RWPE2 (cell line): ENCODE measurements at regions not wholly inside any gene's neighbourhood (a gene's known extent, or its start where the extent isn't known, plus 50 kb on each side); places are given as distances from the start of the nearest gene placed in this dataset.

Experiments used
- ATAC-seq: fragments of 200-7000 bp; cut with Tn5 transposase; 3 replicates; pipeline ENCODE4 v1.9.1; 2021; ENCODE audit warnings: low read depth
- DNase-seq: peaks from one replicate; pipeline ENCODE4 v3.0.0-alpha.2; 2020; ENCODE audit warnings: low spot score
- H3K27ac ChIP-seq: fragments of 450-650 bp; 2 replicates; pipeline ENCODE4 v1.5.1; 2017; ENCODE audit warnings: mild to moderate bottlenecking; ENCODE audit not compliant: poor library complexity, severe bottlenecking
- H3K27me3 ChIP-seq: fragments of 250-450 bp; sonication (Bioruptor Pico); 2 replicates; pipeline ENCODE4 v1.5.1; 2021; ENCODE audit warnings: mild to moderate bottlenecking, moderate library complexity; ENCODE audit not compliant: insufficient read depth, poor library complexity, severe bottlenecking
- H3K36me3 ChIP-seq: fragments of 250-450 bp; sonication (Bioruptor Pico); 2 replicates; pipeline ENCODE4 v1.5.1; 2020; ENCODE audit warnings: low read depth, mild to moderate bottlenecking, moderate library complexity
- H3K4me1 ChIP-seq: fragments of 250-450 bp; sonication (Bioruptor Pico); 2 replicates; pipeline ENCODE4 v1.5.1; 2021; ENCODE audit warnings: mild to moderate bottlenecking, moderate library complexity; ENCODE audit not compliant: insufficient read depth, poor library complexity, severe bottlenecking
- H3K4me3 ChIP-seq: fragments of 250-450 bp; sonication (Bioruptor Pico); 2 replicates; pipeline ENCODE4 v1.5.1; 2021; ENCODE audit warnings: mild to moderate bottlenecking, moderate library complexity; ENCODE audit not compliant: severe bottlenecking
- H3K9me3 ChIP-seq: fragments of 250-450 bp; sonication (Bioruptor Pico); 2 replicates; pipeline ENCODE4 v1.5.1; 2021; ENCODE audit warnings: mild to moderate bottlenecking, moderate library complexity; ENCODE audit not compliant: severe bottlenecking
- TF ChIP-seq, protein P1 (sequence below): fragments of 450-650 bp; IDR thresholded peaks from one replicate; pipeline ENCODE4 v1.5.1; 2017; ENCODE audit warnings: mild to moderate bottlenecking, moderate library complexity; ENCODE audit not compliant: poor library complexity, severe bottlenecking

DNA sequence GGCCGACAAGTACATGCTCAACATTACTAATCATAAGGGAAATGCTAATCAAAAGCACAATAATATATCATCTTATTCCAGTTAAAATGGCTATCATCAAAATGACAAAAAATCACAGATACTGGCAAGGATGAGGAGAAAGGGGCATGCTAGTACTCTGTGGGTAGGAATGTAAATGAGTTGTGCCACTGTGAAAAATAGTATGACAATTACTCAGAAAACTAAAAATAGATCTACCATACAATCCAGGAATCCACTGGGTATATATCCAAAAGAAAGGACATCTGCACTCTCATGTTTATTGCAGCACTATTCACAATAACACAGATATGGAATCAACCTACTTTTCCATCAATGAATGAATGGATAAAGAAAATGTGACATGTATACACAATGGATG, 1256.5 kb downstream of the SI start:
- Histone ChIP-seq H3K4me3 (no peak overlapping the region), H3K9me3 (no peaks in the 10 kb centered on the region), H3K27me3 (peaks cover 4% of the 10 kb centered on the region), H3K4me1 (no peaks in the 10 kb centered on the region), H3K36me3 (no peaks in the 10 kb centered on the region), H3K27ac (no peak overlapping the region)
- ATAC-seq = no peak
- TF ChIP-seq, protein P1, sequence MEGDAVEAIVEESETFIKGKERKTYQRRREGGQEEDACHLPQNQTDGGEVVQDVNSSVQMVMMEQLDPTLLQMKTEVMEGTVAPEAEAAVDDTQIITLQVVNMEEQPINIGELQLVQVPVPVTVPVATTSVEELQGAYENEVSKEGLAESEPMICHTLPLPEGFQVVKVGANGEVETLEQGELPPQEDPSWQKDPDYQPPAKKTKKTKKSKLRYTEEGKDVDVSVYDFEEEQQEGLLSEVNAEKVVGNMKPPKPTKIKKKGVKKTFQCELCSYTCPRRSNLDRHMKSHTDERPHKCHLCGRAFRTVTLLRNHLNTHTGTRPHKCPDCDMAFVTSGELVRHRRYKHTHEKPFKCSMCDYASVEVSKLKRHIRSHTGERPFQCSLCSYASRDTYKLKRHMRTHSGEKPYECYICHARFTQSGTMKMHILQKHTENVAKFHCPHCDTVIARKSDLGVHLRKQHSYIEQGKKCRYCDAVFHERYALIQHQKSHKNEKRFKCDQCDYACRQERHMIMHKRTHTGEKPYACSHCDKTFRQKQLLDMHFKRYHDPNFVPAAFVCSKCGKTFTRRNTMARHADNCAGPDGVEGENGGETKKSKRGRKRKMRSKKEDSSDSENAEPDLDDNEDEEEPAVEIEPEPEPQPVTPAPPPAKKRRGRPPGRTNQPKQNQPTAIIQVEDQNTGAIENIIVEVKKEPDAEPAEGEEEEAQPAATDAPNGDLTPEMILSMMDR = no peak
- no peak for DNase-seq

DNA sequence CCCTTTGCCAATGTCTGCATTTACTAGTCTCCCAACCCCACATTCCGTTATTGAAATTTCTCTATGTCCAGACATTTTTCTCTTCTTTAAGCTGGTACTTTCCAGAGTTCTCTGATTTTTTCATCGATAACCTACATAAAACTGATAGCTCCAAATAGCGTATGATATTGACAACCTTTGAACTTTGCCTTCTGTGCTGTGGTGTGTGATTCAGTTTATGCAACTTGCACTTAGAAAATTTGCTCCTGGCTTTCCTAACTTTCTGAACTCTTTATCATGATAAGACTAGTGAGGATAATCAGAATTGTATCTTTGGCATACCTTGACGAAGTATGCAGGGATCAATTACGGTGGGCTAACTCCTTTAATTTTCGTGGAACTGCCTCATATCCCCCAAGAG, 1261.3 kb downstream of the SI start:
- no peaks in the 10 kb centered on the region for H3K9me3 ChIP-seq
- H3K4me3 ChIP-seq = no peak overlapping the region
- H3K4me1 ChIP-seq = no peaks in the 10 kb centered on the region
- H3K27me3 ChIP-seq = peaks cover 3% of the 10 kb centered on the region
- H3K27ac ChIP-seq = no peak overlapping the region
- DNase-seq = no peak
- no peaks in the 10 kb centered on the region for H3K36me3 ChIP-seq
- TF ChIP-seq, protein P1 = no peak
- no peak for ATAC-seq

DNA sequence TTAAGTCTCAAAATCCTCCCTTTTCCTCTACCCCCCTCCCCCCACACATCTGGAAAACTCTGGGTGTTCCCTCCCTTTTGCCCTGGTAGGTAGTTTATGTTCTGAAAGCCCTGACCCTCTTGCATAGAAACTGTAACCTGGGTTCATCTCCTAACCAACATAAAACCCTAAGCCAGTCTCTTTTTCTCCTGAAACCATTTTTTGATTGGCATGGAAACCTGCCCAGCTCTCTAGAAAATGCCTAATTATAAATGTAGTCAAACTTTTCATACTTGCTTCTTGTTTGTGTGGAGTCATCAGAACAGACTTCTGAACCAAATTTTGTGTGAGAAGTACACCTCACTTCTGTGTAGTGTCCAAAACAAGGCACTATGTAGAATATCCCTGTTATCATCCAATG, 1264.4 kb downstream of the SI start:
- ATAC-seq = no peak
- no peaks in the 10 kb centered on the region for H3K36me3 ChIP-seq
- DNase-seq = no peak
- H3K4me1 ChIP-seq = no peaks in the 10 kb centered on the region
- H3K4me3 ChIP-seq = no peak overlapping the region
- no peaks in the 10 kb centered on the region for H3K9me3 ChIP-seq
- no peak overlapping the region for H3K27ac ChIP-seq
- TF ChIP-seq, protein P1 = no peak
- H3K27me3 ChIP-seq = no peaks in the 10 kb centered on the region

DNA sequence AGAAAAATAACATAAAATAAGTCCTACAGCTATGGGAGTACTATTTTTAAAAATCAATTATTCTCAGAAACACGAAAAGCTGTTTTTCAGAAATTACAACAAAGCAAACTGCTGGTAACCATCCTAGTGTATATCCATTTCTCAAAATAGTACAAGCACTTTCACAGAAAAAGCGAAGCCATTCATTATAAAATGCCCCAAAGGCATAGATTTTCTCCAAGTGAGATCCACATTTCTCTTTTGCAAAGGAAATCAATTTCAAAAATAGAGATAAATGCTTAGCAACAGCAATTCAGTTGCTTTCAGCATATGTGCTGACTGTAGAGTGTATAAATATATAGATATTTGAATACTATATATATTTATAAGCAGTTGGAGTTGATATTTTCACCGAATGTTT, 1266.3 kb downstream of the SI start:
- TF ChIP-seq, protein P1 = no peak
- Histone ChIP-seq H3K4me1 (no peaks in the 10 kb centered on the region), H3K36me3 (no peaks in the 10 kb centered on the region), H3K4me3 (no peak overlapping the region), H3K27ac (no peak overlapping the region), H3K9me3 (no peaks in the 10 kb centered on the region), H3K27me3 (no peaks in the 10 kb centered on the region)
- DNase-seq (no peak), ATAC-seq (no peak)

DNA sequence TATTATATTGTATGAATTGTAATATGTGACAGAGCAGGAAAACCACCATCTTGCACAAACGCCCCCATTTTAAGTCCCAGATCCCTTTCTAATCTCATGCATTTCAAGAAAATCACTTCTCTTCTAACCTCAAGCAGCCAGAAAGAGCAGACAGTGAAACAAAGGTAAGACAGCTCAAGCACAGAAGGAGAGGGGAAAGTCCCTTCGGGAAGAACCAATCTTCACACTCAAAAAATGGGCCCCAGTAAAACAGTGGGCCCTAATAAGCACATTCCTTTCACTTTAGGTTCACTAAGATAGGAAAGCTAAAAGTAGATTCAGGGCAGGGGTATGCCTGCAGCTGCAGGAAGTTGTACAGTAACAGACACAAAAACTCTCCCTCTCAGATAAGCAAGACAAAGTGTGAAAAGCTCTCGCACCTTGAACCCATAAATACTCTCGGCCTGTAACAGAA, 1268.7 kb downstream of the SI start:
- no peaks in the 10 kb centered on the region for H3K27me3 ChIP-seq
- H3K27ac ChIP-seq = no peak overlapping the region
- H3K4me1 ChIP-seq = no peaks in the 10 kb centered on the region
- TF ChIP-seq, protein P1 = no peak
- no peak for DNase-seq
- no peaks in the 10 kb centered on the region for H3K9me3 ChIP-seq
- ATAC-seq = no peak
- H3K36me3 ChIP-seq = no peaks in the 10 kb centered on the region
- no peak overlapping the region for H3K4me3 ChIP-seq
